Progenitor cell of endocrine pancreas (in vitro differentiated cells): ENCODE measurements at regions not wholly inside any gene's neighbourhood (a gene's known extent, or its start where the extent isn't known, plus 50 kb on each side); places are given as distances from the start of the nearest gene placed in this dataset.

Experiments used
- DNase-seq: peaks from one replicate; pipeline ENCODE4 v3.0.0; 2021; ENCODE audit warnings: low spot score; ENCODE audit not compliant: unreplicated experiment
- H3K27ac Mint-ChIP-seq: 2 replicates; pipeline ENCODE4 v1.8.0; 2021; ENCODE audit warnings: mild to moderate bottlenecking, moderate library complexity, mixed read lengths
- H3K27me3 Mint-ChIP-seq: 2 replicates; pipeline ENCODE4 v1.8.0; 2021; ENCODE audit warnings: mixed read lengths
- H3K36me3 Mint-ChIP-seq: 2 replicates; pipeline ENCODE4 v1.8.0; 2022; ENCODE audit warnings: mixed read lengths; ENCODE audit not compliant: insufficient read depth
- H3K4me1 Mint-ChIP-seq: 2 replicates; pipeline ENCODE4 v1.8.0; 2021; ENCODE audit warnings: low read depth, mixed read lengths
- H3K4me3 Mint-ChIP-seq: 2 replicates; pipeline ENCODE4 v1.8.0; 2021; ENCODE audit warnings: low read depth, mild to moderate bottlenecking, moderate library complexity, mixed read lengths
- H3K9me3 Mint-ChIP-seq: 2 replicates; pipeline ENCODE4 v1.8.0; 2021; ENCODE audit warnings: low read depth, mixed read lengths
- CTCF ChIP-seq: fragments of 200-600 bp; sonication (generic); IDR thresholded peaks from one replicate; pipeline ENCODE4 v1.5.0; 2021; ENCODE audit warnings: antibody characterized with exemption, mild to moderate bottlenecking; ENCODE audit not compliant: unreplicated experiment

DNA sequence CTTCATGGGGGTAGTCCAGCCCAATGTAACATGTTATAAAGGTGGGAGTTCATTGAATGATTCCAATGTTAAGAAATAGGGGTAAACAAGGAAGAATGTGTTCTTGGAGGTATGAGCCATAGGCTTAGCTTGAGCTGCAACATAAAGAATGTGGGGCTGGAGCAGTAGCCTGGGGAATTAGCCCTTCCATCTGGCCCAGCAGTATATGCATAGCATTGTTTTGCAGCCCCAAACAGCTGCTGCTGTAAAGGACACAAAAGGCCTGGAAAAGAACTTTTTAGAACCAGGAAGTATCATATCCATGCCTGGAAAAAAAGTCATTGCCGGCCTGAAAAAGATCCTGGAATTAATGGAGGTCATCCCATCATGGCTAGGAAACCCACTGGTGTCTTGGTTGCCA, 55.8 kb upstream of the SMARCA2 start:
- H3K27ac Mint-ChIP-seq, result no peak overlapping the region
- H3K4me3 Mint-ChIP-seq, result no peak overlapping the region
- no peak for TF ChIP-seq CTCF
- H3K9me3 Mint-ChIP-seq, result peaks cover 4% of the 10 kb centered on the region
- no peaks in the 10 kb centered on the region for H3K36me3 Mint-ChIP-seq
- H3K27me3 Mint-ChIP-seq, result peaks cover 7% of the 10 kb centered on the region
- no peak for DNase-seq
- H3K4me1 Mint-ChIP-seq, result peaks cover 4% of the 10 kb centered on the region

- DNase-seq, result no peak
- Mint-ChIP-seq H3K4me3 (no peak overlapping the region), H3K27me3 (peaks cover 7% of the 10 kb centered on the region), H3K9me3 (peaks cover 4% of the 10 kb centered on the region), H3K36me3 (no peaks in the 10 kb centered on the region), H3K4me1 (peaks cover 4% of the 10 kb centered on the region), H3K27ac (no peak overlapping the region)
- TF ChIP-seq CTCF, result no peak
Measured at GRCh38 chr9:1960342-1961042, 54.7 kb upstream of the SMARCA2 start.

GRCh38 chr9:1962122-1962521, 53.0 kb upstream of the SMARCA2 start:
- Mint-ChIP-seq H3K4me3 (no peak overlapping the region), H3K27me3 (peaks cover 9% of the 10 kb centered on the region), H3K9me3 (no peaks in the 10 kb centered on the region), H3K27ac (no peak overlapping the region), H3K4me1 (peaks cover 4% of the 10 kb centered on the region), H3K36me3 (no peaks in the 10 kb centered on the region)
- no peak for TF ChIP-seq CTCF
- DNase-seq, result no peak

DNA sequence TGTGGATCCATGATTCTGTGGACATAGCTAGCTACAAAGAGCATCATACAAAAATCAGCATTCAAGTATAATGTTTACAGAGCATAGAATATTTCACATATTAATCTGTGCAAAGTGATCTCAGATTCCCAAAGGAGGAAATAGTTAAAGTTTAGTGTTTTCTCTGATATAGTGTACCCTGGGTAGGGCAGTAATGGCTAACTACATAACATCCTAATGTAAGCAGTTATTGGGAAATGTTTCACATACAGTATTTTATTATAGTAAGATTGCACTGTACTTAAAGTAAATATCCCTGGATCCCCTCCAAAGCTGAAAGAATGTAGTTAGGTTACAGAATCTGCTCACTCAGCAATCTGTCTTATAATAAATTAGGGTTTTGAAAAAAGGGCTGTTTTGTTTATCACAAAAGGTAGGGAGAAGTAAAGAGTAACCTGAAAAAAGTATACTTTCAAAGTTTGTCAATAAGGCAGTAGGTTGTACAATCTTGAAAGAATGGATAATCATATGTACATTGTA, 52.5 kb upstream of the SMARCA2 start:
- no peak overlapping the region for H3K4me3 Mint-ChIP-seq
- no peaks in the 10 kb centered on the region for H3K36me3 Mint-ChIP-seq
- no peak for TF ChIP-seq CTCF
- no peak for DNase-seq
- H3K9me3 Mint-ChIP-seq, result no peaks in the 10 kb centered on the region
- peaks cover 4% of the 10 kb centered on the region for H3K4me1 Mint-ChIP-seq
- no peak overlapping the region for H3K27ac Mint-ChIP-seq
- peaks cover 9% of the 10 kb centered on the region for H3K27me3 Mint-ChIP-seq

- H3K9me3 Mint-ChIP-seq, result no peaks in the 10 kb centered on the region
- H3K27me3 Mint-ChIP-seq, result peaks cover 9% of the 10 kb centered on the region
- no peak for TF ChIP-seq CTCF
- H3K4me1 Mint-ChIP-seq, result peaks cover 4% of the 10 kb centered on the region
- no peak overlapping the region for H3K27ac Mint-ChIP-seq
- DNase-seq, result no peak
- H3K4me3 Mint-ChIP-seq, result no peak overlapping the region
- no peaks in the 10 kb centered on the region for H3K36me3 Mint-ChIP-seq
Measured at GRCh38 chr9:1964093-1964492, 51.1 kb upstream of the SMARCA2 start.
